OCI-LY1 (cell line): ENCODE measurements at regions not wholly inside any gene's neighbourhood (a gene's known extent, or its start where the extent isn't known, plus 50 kb on each side); places are given as distances from the start of the nearest gene placed in this dataset.

Experiments
- H2AFZ ChIP-seq: fragments of 200-600 bp; sonication (generic), shearing (Covaris generic); 2 replicates; pipeline ENCODE4 v1.6.0; 2014; ENCODE audit warnings: antibody characterized with exemption, mild to moderate bottlenecking, low read length
- H3F3A ChIP-seq: fragments of 200-600 bp; sonication (generic), shearing (Covaris generic); 2 replicates; pipeline ENCODE4 v1.6.0; 2014; ENCODE audit warnings: mild to moderate bottlenecking, antibody characterized with exemption, low read length, moderate library complexity; ENCODE audit not compliant: insufficient read depth
- H3K27ac ChIP-seq: fragments of 200-600 bp; sonication (generic); 2 replicates; pipeline ENCODE4 v1.5.1; 2014; ENCODE audit warnings: low read length, mixed run types, mild to moderate bottlenecking, low read depth; ENCODE audit not compliant: poor library complexity, severe bottlenecking
- H3K27me3 ChIP-seq: fragments of 200-600 bp; sonication (generic); 2 replicates; pipeline ENCODE4 v1.6.0; 2014; ENCODE audit warnings: antibody characterized with exemption, mild to moderate bottlenecking, low read length, moderate library complexity; ENCODE audit not compliant: insufficient read depth
- H3K36me3 ChIP-seq: fragments of 200-600 bp; sonication (generic); 2 replicates; pipeline ENCODE4 v1.6.1; 2014; ENCODE audit warnings: mild to moderate bottlenecking, antibody characterized with exemption, low read length, moderate library complexity, mixed read lengths; ENCODE audit not compliant: insufficient read depth
- H3K4me1 ChIP-seq: fragments of 200-600 bp; sonication (generic); 2 replicates; pipeline ENCODE4 v1.5.1; 2014; ENCODE audit warnings: mild to moderate bottlenecking, low read length, moderate library complexity; ENCODE audit not compliant: insufficient read depth, severe bottlenecking
- H3K4me2 ChIP-seq: fragments of 200-600 bp; sonication (generic), shearing (Covaris generic); 2 replicates; pipeline ENCODE4 v1.6.1; 2014; ENCODE audit warnings: low read length
- H3K4me3 ChIP-seq: fragments of 200-600 bp; sonication (generic); 2 replicates; pipeline ENCODE4 v1.5.1; 2014; ENCODE audit warnings: low read length, low read depth, mild to moderate bottlenecking, mixed read lengths; ENCODE audit not compliant: poor library complexity, severe bottlenecking
- H3K79me2 ChIP-seq: fragments of 200-600 bp; shearing (Covaris generic); 2 replicates; pipeline ENCODE4 v1.6.1; 2016; ENCODE audit warnings: mixed run types, low read length, mixed read lengths; ENCODE audit not compliant: insufficient read depth
- H3K9ac ChIP-seq: fragments of 200-600 bp; sonication (generic), shearing (Covaris generic); 2 replicates; pipeline ENCODE4 v1.6.1; 2014; ENCODE audit warnings: mild to moderate bottlenecking, low read length, mixed read lengths
- H3K9me2 ChIP-seq: fragments of 200-600 bp; sonication (generic), shearing (Covaris generic); 2 replicates; pipeline ENCODE4 v1.6.1; 2014; ENCODE audit warnings: low read depth, mild to moderate bottlenecking, low read length, mixed read lengths
- H3K9me3 ChIP-seq: fragments of 200-600 bp; shearing (Covaris generic); 2 replicates; pipeline ENCODE4 v1.6.1; 2014; ENCODE audit warnings: low read length, mixed read lengths
- H4K20me1 ChIP-seq: fragments of 200-600 bp; sonication (generic), shearing (Covaris generic); 2 replicates; pipeline ENCODE4 v1.6.0; 2016; ENCODE audit warnings: mild to moderate bottlenecking, low read length; ENCODE audit not compliant: insufficient read depth
- EZH2 ChIP-seq: fragments of 200-600 bp; sonication (generic), shearing (Covaris generic); IDR thresholded peaks from 2 replicates; pipeline ENCODE4 v1.8.0; 2017; ENCODE audit warnings: borderline replicate concordance, mixed run types, mild to moderate bottlenecking, antibody characterized with exemption, low read length, moderate library complexity, mixed read lengths
- TF ChIP-seq, protein P1 (sequence below): fragments of 200-600 bp; sonication (generic), shearing (Covaris generic); IDR thresholded peaks from 2 replicates; pipeline ENCODE4 v1.5.1; 2017; ENCODE audit warnings: mild to moderate bottlenecking, antibody characterized with exemption, low read length, moderate library complexity, mixed read lengths

DNA sequence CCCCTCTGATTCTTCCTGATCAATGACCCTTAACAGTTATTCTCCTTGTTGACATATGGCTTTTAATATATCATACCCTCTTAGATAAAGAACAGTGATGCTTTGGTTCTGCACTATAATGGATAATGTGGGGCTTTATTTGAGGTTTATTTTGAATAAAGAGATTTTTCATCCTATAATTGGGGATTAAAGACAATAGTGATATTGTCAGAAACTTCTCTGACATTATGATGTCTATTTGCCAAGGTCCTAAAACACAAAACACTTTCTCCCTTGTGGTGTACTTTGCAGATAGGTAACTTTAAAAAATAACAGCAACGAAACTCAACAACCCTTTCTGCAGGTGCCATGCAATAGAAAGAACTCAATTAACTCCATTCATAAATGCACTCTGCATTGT, 243.6 kb upstream of the RHOBTB1 start:
- no peak overlapping the region for H3K4me3 ChIP-seq
- H3K9me3 ChIP-seq = no peaks in the 10 kb centered on the region
- no peaks in the 10 kb centered on the region for H3K4me1 ChIP-seq
- no peaks in the 10 kb centered on the region for H4K20me1 ChIP-seq
- H3K27ac ChIP-seq = no peak overlapping the region
- no peaks in the 10 kb centered on the region for H3K27me3 ChIP-seq
- H3K9me2 ChIP-seq = no peaks in the 10 kb centered on the region
- H3F3A ChIP-seq = no peaks in the 10 kb centered on the region
- H3K4me2 ChIP-seq = no peak overlapping the region
- H3K9ac ChIP-seq = no peak overlapping the region
- H3K36me3 ChIP-seq = no peaks in the 10 kb centered on the region
- no peak for TF ChIP-seq EZH2
- TF ChIP-seq, protein P1, sequence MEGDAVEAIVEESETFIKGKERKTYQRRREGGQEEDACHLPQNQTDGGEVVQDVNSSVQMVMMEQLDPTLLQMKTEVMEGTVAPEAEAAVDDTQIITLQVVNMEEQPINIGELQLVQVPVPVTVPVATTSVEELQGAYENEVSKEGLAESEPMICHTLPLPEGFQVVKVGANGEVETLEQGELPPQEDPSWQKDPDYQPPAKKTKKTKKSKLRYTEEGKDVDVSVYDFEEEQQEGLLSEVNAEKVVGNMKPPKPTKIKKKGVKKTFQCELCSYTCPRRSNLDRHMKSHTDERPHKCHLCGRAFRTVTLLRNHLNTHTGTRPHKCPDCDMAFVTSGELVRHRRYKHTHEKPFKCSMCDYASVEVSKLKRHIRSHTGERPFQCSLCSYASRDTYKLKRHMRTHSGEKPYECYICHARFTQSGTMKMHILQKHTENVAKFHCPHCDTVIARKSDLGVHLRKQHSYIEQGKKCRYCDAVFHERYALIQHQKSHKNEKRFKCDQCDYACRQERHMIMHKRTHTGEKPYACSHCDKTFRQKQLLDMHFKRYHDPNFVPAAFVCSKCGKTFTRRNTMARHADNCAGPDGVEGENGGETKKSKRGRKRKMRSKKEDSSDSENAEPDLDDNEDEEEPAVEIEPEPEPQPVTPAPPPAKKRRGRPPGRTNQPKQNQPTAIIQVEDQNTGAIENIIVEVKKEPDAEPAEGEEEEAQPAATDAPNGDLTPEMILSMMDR = no peak
- H2AFZ ChIP-seq = no peak overlapping the region
- H3K79me2 ChIP-seq = no peaks in the 10 kb centered on the region

DNA sequence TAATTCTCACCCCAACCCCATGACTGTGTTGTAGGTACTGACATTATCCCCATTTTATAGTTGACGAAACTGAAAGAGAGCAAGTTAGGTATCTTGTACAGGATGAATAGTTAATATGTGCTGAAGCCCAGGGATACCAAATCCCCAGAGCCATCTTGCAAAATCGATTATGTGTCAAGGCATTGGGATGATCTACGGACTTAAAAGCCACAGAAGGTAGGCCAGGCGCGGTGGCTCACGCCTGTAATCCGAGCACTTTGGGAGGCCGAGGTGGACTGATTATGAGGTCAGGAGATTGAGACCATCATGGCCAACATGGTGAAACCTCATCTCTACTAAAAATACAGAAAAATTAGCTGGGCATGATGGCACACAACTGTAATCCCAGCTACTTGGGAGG, 242.4 kb upstream of the RHOBTB1 start:
- no peak overlapping the region for H2AFZ ChIP-seq
- no peak overlapping the region for H3K4me2 ChIP-seq
- no peaks in the 10 kb centered on the region for H3K27me3 ChIP-seq
- no peak overlapping the region for H3K4me3 ChIP-seq
- no peak for TF ChIP-seq EZH2
- TF ChIP-seq, protein P1 = no peak
- H3K9me2 ChIP-seq = no peaks in the 10 kb centered on the region
- H3F3A ChIP-seq = no peaks in the 10 kb centered on the region
- no peak overlapping the region for H3K9ac ChIP-seq
- no peaks in the 10 kb centered on the region for H4K20me1 ChIP-seq
- H3K4me1 ChIP-seq = no peaks in the 10 kb centered on the region
- no peaks in the 10 kb centered on the region for H3K36me3 ChIP-seq
- no peaks in the 10 kb centered on the region for H3K79me2 ChIP-seq
- no peaks in the 10 kb centered on the region for H3K9me3 ChIP-seq
- H3K27ac ChIP-seq = no peak overlapping the region

DNA sequence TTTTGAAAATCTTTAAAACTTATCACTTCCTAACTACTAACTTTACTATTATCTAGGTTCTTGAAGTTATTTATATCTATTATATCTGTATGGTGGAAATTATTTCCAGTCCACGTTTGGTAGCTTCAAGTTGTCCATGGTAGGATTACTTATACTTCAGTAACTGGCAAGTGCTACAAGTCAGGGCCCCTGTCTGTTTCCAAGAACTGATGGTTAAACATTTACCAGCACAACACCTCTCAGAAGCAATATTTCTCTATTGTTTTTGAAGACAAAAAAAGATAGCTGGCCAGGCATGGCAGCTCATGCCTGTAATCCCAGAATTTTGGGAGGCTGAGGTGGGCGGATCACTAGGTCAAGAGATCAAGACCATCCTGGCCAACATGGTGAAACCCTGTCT, 240.4 kb upstream of the RHOBTB1 start:
- H3K79me2 ChIP-seq = no peaks in the 10 kb centered on the region
- H3K4me2 ChIP-seq = no peak overlapping the region
- H3K36me3 ChIP-seq = no peaks in the 10 kb centered on the region
- TF ChIP-seq, protein P1 = no peak
- TF ChIP-seq EZH2 = no peak
- no peak overlapping the region for H2AFZ ChIP-seq
- H3K9me2 ChIP-seq = no peaks in the 10 kb centered on the region
- no peaks in the 10 kb centered on the region for H4K20me1 ChIP-seq
- H3K4me1 ChIP-seq = no peaks in the 10 kb centered on the region
- no peak overlapping the region for H3K4me3 ChIP-seq
- no peaks in the 10 kb centered on the region for H3K27me3 ChIP-seq
- H3K9ac ChIP-seq = no peak overlapping the region
- no peaks in the 10 kb centered on the region for H3F3A ChIP-seq
- no peaks in the 10 kb centered on the region for H3K9me3 ChIP-seq
- no peak overlapping the region for H3K27ac ChIP-seq
